A204.1 (cell line): ENCODE measurements at regions not wholly inside any gene's neighbourhood (a gene's known extent, or its start where the extent isn't known, plus 50 kb on each side); places are given as distances from the start of the nearest gene placed in this dataset.

Source experiments
- FAIRE-seq: peaks from 2 replicates; lab custom pipeline; 2012; peaks lifted over from hg19 to GRCh38; lab: Jason Lieb, UNC

- no peak for FAIRE-seq
Observed at GRCh38 chr15:60057554-60057953, 53.4 kb downstream of the FOXB1 start.

DNA sequence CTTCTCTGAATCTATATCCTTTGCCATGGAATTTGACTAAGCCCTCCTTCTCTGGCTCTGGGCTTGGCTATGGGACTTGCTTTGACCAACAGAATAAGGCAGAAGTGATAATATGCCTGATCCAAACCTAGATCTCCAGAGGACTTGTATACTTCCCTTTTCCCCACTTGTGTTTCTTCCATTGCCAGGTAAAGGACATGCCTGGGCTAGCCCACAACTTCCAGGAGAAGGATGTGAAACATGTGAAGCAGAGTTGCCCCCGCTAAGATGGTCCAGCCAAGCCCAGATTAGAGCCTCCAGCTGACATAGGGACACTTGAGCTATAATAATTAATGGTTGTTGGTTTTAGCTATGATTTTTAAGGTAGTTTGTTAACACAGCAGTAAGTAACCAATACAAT lies 55.1 kb downstream of the FOXB1 start:
- no peak for FAIRE-seq

GRCh38 chr15:60061758-60062157 lies 57.6 kb downstream of the FOXB1 start:
- no peak for FAIRE-seq

DNA sequence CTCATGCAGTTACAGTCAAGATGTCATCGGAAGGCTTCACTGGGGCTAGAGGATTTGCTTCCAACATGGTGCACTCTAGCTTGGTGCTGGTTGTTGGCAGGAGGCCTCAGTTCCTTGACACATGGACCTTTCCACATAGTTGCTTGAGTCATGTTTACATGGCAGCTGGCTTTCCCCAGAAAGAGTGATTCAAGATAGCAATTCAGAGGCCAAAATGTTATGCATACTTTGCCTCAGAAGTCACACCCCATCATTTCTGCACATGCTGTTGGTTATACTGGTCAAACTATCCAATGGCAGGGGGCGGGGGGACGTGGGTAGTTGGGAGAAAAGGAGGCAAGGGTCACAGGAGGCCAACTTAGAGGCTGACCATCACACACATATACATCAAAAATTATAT lies 58.7 kb downstream of the FOXB1 start:
- no peak for FAIRE-seq

DNA sequence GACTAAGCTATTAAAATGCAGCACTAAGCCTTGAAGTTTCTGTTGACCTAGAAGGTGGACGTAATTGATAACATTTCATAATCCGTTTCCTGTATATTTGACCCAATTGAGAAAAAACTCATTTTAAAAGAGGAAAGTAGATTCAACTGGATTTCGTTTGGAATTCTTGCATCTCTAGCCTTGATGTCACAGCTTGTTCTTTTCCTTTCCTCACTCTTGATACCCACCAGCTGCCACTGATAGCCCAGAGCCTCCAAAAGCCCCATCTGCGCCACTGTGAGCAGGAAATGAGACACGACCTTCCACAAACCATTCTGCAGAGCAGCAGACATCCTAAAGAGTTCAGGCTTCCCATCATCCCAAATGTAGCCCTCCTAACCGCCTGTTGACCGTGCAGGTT lies 61.8 kb downstream of the FOXB1 start:
- FAIRE-seq = no peak

- FAIRE-seq = no peak
Observed at GRCh38 chr15:60070838-60071493, 66.9 kb downstream of the FOXB1 start.

GRCh38 chr15:60072826-60073465 lies 68.8 kb downstream of the FOXB1 start:
- no peak for FAIRE-seq

DNA sequence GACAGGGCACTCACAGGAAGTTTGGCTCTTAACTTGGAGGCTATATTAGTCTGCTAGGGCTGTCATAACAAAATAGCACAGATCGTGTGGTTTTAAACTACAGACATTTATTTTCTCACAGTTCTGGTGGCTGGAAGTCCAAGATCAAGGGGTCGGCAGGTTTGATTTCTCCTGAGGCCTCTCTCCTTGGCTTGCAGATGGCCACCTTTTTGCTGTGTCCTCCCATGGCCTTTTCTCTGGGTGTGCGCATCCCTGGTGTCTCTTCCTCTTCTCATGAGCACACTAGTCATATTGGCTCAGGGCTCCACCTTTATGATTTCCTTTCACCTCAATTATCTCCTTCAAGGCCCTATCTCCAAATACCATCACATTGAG lies 69.3 kb downstream of the FOXB1 start:
- FAIRE-seq = no peak

- no peak for FAIRE-seq
Observed at GRCh38 chr15:60074181-60074885, 70.2 kb downstream of the FOXB1 start.

GRCh38 chr15:60076045-60076444 lies 71.9 kb downstream of the FOXB1 start:
- no peak for FAIRE-seq

- FAIRE-seq = no peak
Observed at GRCh38 chr15:60076582-60077276, 72.6 kb downstream of the FOXB1 start.

DNA sequence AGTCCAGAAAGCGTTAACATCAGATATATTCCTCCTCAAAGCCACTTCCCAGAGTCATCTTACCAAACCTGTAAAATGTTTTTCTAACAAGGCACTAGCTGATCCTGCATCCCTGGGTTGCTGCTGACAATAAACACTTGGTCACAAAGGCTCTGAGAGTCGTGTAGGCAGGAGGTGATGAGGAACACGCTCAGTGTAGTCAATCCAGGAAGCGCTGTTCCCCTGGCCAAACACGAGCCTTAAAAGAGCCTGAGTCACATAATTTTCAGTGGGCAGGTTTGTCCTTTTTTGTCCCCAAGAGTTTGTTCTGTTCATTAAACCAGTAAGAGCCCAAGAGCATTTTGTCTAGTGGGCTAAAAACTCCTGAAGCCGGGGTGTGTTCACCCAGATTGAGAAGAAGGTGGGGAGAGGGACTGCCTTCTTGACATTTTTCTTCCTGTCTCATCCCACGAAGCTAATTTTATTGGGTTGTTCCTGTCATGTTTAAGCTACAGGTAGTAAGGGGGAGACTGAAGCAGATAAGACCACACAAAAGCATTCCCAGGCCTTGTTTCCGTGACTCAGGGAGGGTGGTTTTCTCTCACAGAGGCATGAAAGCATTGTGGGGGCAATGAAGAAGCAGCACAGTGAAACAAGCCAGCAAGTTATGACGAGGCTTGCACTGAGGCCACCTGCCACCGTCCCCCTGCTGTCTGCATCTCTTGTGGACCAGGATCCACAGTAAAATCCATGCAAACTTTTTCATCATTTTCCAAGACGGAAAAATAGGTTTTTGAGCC lies 73.7 kb downstream of the FOXB1 start:
- no peak for FAIRE-seq

- FAIRE-seq = no peak
Observed at GRCh38 chr15:60079210-60079609, 75.1 kb downstream of the FOXB1 start.

DNA sequence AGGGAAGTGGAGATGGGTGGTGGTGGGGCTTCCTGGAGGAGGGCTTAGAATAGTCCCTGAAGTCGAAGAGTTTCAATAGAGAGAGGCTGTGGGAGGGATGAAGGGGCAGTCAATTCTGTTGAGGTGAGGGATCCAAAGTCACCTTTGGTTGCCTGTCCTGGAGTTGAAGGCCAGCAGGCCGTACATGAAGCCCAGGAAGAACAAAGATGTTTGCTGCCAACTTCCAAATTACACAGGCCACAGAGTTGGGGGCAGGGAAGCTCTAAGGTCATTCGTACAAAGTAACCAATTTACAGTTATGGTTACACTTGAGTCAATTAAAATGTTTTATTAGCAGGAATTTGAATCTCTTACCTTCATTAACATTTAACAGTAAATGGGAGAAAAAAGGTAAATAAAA lies 77.9 kb downstream of the FOXB1 start:
- FAIRE-seq = no peak

DNA sequence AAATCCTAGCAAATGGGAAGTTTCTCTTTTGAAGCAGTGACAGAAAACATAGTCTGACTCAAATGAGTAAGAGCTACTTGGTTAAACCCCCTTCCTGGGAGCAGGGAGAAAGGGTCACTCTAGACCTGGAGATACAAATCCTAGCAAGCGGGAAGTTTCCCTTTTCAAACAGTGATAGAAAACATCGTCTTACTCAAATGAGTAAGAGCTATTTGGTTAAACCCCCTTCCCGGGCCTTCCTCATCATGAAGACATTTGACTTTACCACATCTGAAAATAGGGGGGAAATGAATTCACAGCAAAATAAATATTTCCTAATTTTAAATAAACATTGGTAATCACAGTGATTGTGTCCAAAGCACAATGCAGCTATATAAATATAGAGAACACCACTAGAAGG lies 79.2 kb downstream of the FOXB1 start:
- no peak for FAIRE-seq

- no peak for FAIRE-seq
Observed at GRCh38 chr15:60086681-60087429, 82.7 kb downstream of the FOXB1 start.

GRCh38 chr15:60087561-60087960 lies 83.5 kb downstream of the FOXB1 start:
- no peak for FAIRE-seq

- FAIRE-seq = no peak
Observed at GRCh38 chr15:60090747-60091146, 86.6 kb downstream of the FOXB1 start.

DNA sequence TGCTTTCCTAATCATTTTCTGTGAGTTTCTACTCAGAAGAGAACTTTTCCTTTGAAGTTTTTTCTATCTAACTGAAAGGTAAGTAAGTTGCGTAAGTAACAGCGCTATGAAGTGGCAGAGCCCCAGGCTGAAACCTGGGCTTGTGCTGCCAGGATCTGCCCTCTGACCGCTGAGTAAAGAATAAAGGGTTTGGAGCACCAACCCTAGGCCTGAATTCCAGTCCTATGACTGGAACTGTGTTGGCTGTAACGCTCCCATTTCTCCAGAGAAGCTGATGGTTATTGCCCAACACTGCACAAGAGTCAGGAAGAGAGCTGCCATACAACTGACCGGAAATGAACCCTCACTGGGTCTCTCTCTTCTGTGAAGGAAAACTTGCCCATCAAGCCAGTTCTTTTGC lies 87.0 kb downstream of the FOXB1 start:
- FAIRE-seq = no peak

DNA sequence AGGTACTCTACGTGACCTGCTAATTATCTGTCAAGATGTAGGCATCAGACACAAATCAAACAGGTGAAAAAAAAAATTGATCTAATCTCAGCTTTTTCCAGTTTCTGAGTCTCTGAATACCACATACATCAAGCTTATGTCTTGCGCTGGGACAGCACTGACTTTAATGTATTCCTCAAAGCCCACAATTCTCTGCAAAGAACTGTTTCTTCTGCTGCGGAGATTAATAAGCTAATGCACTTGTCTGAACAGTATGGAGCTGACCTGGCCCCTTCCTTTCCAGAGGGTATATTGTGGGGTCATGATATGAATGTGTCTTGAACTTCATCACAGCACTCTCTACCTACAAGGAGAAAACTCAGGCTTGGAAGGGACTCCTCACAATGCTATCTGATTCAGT lies 87.8 kb downstream of the FOXB1 start:
- no peak for FAIRE-seq

DNA sequence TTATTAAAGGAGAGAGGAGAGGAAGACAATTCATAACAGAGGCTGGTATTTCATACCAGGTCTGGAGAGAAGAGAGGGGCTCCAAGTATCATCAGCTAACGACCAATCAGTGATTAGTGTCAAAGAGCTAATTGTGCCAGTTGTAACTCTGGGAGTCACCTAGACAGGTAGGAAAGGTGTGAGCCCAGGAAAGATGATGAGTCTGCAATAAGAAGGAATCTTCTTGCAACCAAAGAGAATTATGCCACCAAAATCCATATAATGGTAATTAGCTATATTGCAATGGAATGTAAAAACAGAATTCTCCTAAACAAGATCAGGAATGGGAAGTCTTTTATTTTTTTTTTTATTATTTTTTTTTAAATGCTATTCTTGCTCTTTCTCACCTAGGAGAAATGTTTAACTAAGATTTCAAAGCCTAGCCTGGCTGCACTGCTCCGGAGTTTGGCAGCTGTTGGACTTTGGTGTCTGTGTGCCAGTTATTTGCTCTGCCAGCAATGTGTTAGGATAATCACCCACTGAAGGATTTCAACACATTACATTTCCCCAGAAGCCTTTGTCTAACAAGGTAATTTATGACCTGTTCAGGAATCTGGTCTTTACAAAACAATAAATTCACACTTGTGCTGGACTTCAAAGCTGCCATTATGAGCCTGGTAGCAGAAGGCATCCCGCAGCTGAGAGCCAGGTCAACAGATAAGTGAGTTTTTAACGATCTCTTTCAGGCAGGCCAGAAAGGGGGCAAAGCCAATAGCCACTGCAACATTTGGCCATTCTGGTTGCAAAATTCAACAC lies 89.4 kb downstream of the FOXB1 start:
- no peak for FAIRE-seq
